ENCODE measurements at regions not wholly inside any gene's neighbourhood (a gene's known extent, or its start where the extent isn't known, plus 50 kb on each side); places are given as distances from the start of the nearest gene placed in this dataset.

DNA sequence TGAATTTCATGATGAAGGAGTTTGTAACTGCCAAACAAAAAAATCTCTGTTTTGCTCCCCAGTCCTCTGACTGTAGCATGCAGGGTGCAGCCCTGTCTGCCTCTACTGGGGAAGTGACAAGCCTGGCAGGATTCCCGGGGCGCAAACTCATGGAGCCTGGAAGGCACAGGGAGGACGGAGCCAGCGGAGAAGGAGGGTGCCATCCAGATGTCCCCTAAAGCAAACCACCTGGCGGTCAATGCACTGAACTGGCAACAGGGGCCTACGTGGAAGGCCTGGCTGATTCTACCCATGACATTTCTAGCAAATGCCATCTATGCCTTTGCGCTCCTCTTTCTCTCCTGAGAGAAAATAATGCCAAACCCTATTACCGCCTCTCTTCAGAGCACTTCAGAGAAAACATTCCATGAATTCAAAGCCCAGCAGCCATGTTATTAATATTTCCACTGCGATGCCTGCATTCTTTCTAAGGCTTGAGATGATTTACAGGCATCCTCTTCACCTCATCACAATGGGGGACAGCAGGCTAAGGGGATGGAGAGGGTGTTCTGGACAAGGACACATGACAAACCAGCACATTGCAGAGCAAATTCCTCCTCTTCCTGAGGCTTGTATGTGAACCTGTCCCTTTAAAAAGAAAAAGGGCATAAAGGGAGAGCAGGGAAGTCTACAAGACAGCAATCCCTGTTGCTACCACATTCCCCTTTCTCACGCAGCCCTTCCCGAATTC lies 329.3 kb upstream of the NOCT start:
- peak; percentile 7 for DNase-seq

DNA sequence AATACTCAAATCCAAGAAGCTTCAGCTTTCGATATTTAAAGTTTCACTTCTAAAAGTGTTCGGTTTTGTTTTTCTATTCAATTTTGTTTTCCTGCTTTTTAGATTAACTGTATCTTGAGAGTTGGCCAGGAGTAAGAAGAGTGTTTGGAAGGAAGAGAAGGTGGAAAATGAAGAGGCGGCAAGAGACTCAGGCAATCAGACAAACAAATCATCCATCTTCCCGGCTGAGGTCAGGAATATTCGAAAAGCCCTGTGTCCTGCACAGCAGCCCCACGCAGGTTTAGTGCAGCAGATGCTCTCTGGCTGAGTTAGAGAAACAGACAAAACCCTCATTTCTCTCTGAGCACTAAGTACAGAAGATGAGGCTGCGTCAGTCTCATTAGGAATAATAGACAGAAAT lies 330.3 kb upstream of the NOCT start:
- DNase-seq: no peak

DNA sequence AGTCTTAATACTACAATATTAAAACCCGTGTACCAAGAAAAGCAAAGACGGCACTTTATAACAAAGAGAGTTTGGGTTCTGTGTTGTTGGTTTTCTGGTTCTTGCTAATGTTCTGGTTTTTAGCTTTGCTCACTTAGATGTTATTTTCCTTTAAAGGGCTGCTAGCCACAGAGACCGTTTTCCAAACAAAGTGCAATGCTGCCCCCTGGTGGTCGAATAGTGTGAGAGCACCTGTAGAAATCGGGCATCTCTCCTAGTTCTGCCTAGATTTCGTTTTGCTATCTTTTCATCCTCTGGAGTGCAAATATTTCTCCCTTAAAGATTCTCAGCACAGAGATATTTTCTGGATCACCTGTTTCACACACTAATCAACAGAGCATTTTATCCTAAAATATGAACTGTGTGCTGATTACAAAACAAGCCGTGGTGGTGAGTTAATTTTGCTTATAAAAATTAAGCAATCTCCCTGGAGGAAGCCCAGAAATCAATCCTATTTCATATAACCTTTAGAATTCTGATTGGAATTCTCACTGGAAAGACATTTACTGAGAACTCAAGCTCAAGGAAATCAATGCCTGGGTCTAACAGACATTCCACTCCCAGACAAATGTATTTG lies 334.5 kb upstream of the NOCT start:
- DNase-seq: peak; percentile 55

DNA sequence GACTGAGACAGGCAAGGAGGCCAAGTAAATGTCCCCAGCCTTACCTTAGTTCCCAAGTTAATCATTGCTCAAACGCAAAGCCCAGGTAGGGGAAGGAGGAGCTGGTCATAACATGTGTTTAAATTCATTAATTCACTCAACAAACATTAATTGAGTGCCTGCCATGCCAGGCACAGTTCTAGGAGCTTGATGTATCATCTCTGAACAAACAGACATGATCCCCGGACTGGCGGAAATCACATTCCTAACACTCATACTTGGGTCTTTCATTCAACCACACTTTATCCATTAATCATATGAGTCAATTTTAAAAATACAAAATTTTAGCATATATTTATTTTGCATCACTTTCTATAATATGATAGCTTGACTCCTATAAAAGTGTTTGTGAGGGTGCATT lies 335.3 kb upstream of the NOCT start:
- DNase-seq: no peak

DNA sequence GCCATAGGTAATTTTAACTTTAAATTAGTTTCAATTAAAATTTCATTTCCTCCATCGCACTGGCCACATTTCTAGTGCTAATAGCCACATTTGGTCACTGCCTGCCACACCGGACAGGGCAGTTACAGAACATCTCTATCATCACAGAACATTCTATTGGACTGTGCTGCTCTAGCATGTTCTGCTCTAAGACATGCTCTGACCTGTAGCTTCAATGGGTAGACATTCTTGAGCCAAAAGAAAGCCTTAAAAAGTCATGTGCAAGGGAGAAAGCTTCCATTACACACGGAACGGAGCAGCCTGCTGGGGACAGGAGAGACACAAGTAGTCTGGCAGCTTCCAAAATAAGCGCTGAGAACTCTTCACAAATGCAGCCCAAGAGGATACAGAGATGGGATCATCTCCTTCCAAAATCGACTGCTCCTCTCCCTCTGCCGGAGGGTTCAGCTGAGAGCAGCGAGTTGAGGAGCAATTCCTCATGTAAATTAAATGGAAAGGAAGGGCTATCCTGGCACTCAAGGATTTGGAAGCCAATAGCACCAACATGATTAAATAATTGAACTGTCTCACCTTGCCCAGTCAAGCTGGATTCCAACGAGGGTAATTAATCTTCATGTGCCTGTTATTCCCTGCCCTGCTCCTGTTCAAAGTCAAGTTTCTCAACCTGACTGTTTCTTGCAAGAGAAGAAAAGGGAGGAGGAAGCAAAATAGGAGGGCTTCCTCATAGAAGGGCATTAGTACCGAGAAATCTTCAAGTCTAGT lies 336.4 kb upstream of the NOCT start:
- no peak for DNase-seq

DNA sequence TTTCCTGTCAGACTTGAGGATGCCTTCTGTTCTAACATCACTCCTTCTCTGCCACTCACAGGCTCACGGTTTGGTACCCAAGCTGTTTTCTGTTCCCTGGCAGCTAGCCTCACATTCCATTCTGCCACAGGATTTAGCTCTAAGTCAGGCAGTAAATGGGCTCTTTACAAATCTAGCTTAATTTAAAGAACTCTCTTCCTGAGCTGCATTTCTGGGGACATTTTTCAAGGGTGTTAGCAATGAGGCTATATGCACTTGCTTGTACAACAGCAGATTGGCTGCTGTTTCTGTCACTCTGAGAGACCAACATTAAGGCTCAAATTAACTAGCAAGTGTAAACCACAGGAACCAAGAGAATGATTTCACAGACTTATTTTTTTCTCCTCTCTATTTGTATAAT lies 337.8 kb upstream of the NOCT start:
- DNase-seq: no peak

DNA sequence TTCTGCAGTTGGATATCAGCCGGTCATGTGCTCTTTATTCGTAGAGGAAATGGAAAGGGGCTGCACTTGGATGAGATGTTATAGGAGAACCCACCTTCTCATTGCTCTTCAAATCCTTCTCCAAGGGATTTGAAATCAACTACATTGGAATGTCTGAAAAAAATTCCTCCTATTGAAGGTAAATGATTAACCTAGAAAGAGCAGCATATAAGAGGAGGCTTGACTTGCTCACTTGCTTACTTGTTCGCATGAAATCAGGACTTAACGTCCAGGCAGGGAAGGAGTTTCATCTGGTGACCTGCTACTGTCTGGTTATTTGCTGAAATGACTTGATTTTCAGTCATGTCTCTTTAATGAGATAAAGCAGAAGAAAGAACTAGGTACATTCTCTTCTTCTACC lies 338.4 kb upstream of the NOCT start:
- no peak for DNase-seq

DNA sequence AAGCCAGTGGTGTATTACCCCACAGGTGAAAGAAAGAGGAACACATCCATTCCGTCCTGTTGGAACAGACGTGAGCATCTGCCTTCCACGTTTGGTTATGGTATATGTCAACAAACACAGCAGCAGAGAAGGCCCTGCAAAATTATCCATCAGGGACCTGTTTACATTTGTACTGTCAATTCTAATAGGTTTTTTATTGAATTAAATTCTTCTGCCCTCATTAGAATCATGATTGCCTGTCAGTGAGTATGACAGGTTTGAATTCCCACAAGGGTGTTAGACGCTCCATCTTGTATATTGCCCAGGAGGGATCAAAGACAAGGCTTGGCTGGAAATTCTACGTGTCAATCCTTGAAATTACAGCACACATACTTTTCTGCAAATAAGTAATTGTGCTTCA lies 339.9 kb upstream of the NOCT start:
- no peak for DNase-seq

DNA sequence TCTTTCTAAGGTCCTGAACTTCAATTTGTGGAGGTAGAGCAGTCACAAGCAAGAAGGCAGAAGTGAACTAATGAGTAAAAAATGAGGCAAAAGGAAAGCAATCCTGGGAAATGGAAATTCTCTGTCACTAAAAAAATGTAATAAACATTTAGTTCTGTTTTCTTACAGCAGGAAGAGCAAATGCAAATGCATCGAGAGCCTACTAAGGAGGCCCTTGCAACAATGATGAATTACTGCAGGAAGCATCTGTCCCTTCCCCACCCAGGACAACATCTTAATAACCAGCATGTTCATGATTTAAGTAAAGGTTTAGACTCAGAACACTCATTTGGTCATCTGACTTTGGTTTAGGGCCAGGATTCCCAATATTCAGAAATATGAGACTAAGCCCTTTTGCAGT lies 341.4 kb upstream of the NOCT start:
- DNase-seq: no peak

DNA sequence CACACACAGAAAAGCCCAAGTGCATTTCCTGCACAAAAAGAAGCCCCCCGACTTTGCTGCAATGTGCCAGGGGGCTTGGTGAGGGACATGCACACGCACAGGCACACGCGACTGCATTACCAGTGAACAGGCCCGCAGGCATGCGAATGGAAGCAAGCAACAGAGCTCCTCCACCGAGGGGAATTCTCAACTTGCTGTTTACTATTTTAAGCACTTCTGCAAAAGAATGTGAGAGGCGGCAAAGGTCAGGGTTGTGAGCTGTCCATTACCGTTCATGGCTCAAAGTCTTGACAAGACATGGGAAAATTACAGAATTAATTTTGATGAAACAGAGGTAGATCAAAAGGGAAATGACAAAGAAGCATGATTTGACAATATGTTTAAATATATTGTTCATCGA lies 342.5 kb upstream of the NOCT start:
- no peak for DNase-seq

DNA sequence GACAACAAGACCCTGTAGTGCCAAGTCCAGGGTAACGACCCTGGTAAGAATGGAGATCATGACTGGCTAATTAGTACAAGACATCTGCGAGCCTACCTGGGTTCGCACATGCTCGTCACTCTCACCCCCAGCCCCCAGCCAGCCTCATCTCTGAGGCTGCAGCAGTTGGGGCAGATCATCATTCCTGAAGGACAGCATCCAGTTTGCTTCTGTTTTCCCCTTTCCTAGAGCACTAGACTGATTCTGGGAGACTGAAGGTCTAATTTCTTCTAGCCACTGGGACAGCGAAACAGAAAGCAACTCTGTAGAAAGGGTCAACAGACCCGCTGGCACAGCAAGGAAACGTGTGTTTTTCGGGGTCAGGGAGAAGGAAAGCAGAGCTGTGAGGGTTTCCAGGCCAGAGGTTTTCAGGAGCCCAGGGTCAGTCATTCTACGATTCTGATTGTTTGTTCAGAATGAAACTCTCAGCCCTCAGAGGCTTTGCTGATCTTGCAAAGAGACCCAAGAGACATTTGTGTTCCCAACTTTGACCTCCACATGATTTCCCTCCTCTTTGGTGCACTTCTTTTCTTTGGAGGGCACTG lies 343.1 kb upstream of the NOCT start:
- no peak for DNase-seq

DNA sequence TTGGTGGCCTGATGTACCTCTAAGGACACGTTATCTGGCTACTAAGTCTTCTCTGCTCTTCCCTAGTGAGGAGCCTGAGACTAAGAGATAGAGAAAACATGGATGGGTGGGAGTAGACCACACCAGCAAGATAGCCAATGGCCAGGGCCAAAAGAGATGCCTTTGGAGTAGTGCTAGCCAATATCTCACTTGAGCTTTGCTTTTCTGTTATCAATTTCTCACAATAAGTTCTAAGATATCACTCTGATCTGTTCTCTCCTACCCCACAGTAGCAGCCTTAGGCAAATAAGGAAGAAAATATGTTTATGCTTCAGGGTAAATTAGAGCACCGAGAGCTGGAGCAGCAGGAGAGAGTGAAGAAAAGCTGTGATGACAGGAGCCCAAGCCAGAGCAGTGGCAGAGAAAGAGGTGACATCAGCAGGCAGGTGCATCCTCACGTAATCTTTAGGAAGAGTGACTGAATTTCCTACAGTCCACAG lies 343.9 kb upstream of the NOCT start:
- no peak for DNase-seq

DNA sequence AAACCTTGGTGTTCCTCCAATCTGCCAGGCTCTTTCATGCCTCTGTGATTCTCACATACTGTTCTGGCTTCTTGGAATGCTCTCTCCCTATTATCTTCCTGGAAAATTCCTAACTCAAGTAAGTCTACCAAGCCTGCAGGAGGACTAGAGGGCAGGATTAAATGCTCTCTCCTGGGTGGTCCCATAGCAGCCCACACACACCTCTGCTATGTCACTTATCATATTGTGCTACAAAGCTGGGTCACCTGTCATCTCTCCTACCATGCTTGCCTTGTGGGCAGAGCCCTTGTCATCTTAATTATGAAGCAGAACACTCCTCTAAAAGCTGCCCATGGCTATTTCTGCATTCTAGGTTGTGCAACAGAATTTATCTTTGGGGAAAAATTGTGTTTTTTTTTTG lies 344.5 kb upstream of the NOCT start:
- DNase-seq: no peak

DNA sequence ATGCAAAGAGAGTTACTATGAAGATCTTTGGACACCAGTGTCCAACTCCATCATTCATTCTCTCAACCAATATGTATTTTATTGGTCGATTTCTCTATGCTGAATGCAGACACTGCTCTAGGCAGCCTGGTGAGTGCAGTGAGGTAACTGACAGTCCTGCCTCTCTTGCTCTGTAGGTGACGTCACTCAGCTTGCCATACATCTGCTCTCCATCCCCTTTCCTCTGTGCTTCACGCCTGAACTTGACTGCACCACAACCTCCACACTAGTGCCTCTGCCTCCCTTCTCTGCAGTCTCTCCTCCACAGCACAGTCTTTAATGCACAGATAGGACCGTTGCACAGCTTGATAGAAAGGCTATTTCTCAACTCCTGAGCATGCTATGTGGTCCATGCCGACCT lies 344.9 kb upstream of the NOCT start:
- no peak for DNase-seq

DNA sequence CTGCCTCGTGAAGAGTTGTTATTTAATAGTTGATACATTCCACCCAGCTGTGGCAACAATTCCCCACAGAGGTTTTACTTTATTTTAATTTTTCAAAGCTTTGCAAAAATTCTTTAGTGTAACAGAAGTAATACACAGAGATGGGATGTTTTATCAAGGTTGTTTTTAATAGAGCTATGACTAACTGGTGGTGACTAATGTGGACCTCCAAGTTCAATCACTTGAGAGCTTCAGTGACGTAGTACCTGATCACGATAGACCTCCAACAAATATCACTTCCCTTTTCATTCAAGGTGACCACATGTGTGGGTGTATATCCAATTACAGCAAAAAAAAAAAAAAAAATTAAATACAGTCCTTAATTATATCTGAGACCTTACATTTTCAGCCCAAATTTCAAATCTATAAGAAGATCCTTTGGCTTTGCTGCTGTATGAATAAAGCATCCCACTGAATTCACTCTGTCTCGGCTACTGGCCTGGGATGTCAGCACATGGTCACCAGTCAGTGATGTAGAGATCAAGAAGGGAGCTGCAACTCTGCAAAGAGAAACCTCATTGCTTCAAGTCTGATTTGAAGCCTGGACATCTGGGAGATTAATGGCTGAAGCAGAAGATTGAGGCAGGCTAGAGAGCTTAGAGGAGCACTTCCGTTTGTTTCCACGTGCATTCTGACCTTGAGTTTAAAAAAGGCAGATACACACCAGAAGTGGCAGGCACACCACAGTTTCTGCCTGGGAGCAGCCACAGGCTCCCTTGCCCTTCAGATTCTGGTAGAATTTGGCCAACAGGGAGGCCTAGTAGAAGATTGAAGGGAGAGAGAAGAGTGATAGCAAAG lies 345.9 kb upstream of the NOCT start:
- DNase-seq: no peak

DNA sequence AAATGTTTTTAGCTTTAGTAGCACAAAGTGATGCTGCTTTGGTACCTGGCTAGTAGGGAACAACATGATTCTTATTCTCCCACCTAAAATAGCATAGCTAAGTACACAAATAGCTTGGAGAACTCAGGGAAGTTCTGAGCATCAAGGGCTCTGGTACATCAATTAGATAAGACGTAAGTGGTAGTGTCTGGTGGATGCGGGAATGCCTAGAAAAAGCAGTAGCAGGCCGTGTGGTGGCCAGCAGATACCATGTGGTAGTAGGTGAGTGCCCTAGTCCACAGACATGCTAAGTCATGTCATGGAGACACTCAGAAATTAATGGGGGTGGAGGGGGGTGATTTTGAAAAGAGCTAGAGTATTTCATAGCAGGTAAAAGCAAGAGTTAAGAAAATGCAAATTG lies 347.3 kb upstream of the NOCT start:
- no peak for DNase-seq

DNA sequence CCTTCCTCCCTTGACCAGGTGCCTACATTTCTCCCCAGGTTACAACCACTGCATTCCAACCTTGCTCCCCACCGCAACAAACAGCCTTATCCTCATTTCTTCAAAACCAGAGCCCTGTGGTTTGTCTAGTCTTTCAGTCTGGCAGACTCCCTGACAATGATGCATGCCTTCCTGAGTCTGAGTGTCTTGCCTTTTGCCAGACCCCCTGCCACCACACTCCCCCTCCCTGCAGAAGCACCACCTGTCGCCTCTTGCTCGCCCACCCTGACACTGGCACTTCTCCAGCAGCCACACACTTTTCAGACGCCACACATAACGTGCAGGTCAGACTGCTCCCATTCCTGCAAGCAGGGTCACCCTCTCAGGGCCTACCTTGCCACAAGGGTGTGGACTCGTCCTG lies 349.2 kb upstream of the NOCT start:
- peak; percentile 8 for DNase-seq

DNA sequence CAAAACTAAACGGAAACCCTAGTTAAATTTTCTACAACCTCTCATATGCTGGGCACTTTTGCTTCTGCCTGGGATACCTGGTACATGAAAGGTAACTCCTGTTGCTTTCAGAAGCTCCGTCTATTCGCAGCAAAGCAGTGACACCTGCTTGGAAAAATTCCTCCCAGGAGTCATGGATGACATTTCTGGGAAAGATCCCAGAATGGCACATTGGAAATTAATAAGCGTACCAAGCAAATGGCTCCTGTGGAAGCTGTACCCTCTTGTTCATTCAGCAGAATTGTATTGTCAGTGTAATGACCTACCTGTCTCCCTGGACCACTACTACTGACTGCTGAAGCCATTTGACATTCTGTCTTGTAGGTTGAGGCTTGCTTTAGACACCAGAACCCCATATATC lies 349.7 kb upstream of the NOCT start:
- no peak for DNase-seq

DNA sequence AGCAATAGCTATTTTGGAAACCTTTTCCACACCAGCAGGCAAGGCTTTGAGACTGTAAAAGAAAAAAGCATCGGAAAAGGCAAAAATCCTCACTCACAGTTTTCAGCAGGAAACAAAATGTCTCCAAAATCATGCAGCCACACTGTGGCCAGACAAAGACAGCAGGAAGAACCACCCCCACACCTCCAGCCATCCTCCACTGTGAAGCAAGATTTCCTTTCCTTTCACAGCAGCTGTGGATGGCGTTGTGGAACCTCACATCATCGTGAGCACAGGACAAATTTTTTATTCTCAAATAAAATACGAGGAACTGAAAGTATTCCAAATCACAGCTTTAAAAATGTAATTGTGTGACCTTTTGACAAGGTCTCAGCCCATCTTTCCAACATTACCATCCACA lies 351.7 kb upstream of the NOCT start:
- no peak for DNase-seq

DNA sequence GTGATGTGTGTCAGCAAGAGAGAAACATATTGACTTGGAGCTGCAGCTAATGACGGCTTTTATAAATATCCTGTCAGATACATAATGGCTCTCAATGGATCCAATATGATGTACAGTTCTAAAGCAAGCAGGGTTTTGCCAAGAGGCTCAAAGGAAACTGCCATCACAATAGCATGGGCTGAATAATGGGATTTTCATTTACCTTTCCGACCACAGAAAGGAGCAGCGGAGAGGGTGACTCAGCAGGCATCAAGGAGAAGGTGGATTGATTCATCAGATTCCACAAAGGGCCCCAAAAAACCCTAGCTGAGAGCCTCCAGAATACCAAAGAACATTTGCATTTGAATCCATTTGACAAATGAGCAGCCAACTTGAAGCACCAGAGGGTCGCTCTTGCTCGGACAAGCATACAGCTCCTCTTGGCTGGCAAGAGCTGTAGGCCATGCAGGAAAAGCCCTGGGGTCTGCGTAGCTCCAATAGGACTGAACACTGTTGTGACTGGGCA lies 355.7 kb upstream of the NOCT start:
- no peak for DNase-seq

DNA sequence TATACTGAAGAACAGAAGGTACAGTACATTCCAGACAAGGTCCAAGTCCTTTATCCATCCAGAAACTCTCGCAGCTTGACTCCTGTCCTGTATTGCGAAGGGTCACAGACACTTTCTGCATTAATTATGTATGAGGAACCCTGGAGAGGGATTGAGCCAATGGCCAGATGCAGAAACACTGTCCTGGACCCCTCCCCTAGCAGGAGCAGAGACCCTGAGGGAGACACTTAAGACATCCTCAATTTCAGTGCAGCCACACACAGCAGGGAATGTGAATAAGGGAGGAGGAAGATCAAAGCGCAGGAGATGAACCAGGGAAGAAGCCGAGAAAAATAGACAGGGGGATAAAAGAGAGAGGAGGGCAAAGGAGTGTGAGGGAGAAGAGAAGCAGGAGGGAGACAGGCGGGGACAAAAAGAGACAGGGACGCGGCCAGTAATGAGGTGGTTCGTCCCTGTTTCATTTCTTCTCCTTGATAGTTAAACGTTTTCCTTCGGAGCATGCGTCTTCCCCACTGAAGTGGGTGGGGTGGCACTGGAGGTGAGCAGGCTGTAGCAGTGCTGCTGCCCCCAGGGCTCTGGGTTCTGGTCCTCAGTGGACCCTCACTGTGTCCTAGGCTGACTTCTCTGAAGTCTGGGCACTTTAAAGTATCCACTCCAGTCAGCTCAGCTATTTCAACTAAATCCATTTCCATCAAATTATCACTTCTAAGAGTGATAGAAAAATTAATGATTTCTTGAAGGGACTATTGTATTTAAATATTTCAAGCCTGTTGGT lies 356.4 kb upstream of the NOCT start:
- DNase-seq: no peak

DNA sequence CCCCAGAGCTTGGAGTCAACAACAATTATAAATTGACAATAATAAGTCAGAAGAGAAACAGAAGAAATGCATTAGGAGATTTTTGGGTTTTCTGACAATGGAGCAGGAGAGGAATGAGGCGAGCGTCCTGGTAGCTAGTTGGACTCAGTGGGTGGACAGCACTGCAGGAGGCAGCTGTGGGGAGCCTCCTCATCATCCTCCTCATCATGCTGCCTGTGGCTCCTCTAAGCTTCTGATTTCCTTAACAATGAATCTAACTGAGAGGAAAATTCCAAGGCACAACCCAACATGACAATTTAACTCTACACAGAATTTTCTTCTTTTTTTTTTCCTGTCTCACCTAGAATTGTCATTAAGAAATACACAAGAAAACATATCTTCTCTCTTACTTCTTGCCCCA lies 357.1 kb upstream of the NOCT start:
- no peak for DNase-seq

Data from NCI-H1105 (cell line).